GM23338 (cell line): ENCODE measurements at regions not wholly inside any gene's neighbourhood (a gene's known extent, or its start where the extent isn't known, plus 50 kb on each side); places are given as distances from the start of the nearest gene placed in this dataset.

ENCODE experiments used
- ATAC-seq: fragments of 200-7000 bp; cut with Tn5 transposase; 3 replicates; pipeline ENCODE4 v1.9.1; 2020
- DNase-seq: peaks from one replicate; pipeline ENCODE4 v3.0.0-alpha.2; 2015; ENCODE audit warnings: low spot score
- H2AFZ ChIP-seq: fragments of 200-600 bp; sonication (generic); 2 replicates; pipeline ENCODE4 v1.8.0; 2016; ENCODE audit warnings: antibody characterized with exemption, mild to moderate bottlenecking, moderate library complexity
- H3F3A ChIP-seq: fragments of 200-600 bp; sonication (generic); replicated peaks from 2 replicates; pipeline ENCODE4 v1.8.0; 2017; ENCODE audit warnings: antibody characterized with exemption, mixed run types, low read depth
- H3K27ac ChIP-seq: fragments of 200-600 bp; sonication (generic); 2 replicates; pipeline ENCODE4 v1.6.1; 2016; ENCODE audit warnings: low read depth
- H3K27me3 ChIP-seq: fragments of 200-600 bp; sonication (generic); 2 replicates; pipeline ENCODE4 v1.8.0; 2016; ENCODE audit warnings: mild to moderate bottlenecking, mixed run types, moderate library complexity; ENCODE audit not compliant: insufficient read depth
- H3K36me3 ChIP-seq: fragments of 200-600 bp; sonication (generic); 2 replicates; pipeline ENCODE4 v1.8.0; 2016; ENCODE audit warnings: mild to moderate bottlenecking; ENCODE audit not compliant: insufficient read depth
- H3K4me1 ChIP-seq: fragments of 200-600 bp; sonication (generic); 2 replicates; pipeline ENCODE4 v1.8.0; 2016; ENCODE audit warnings: mild to moderate bottlenecking, moderate library complexity; ENCODE audit not compliant: insufficient read depth
- H3K4me2 ChIP-seq: fragments of 200-600 bp; sonication (generic); 2 replicates; pipeline ENCODE4 v1.7.1; 2017; ENCODE audit warnings: mixed run types
- H3K4me3 ChIP-seq: fragments of 200-600 bp; sonication (generic); 2 replicates; pipeline ENCODE4 v1.6.1; 2016; ENCODE audit warnings: mixed run types
- H3K79me2 ChIP-seq: fragments of 200-600 bp; sonication (generic); replicated peaks from 2 replicates; pipeline ENCODE4 v1.8.0; 2017; ENCODE audit warnings: mild to moderate bottlenecking; ENCODE audit not compliant: insufficient read depth
- H3K9me2 ChIP-seq: fragments of 200-600 bp; sonication (generic); 2 replicates; pipeline ENCODE4 v1.8.0; 2017; ENCODE audit not compliant: insufficient read depth
- H4K20me1 ChIP-seq: fragments of 200-600 bp; sonication (generic); replicated peaks from 2 replicates; pipeline ENCODE4 v1.8.0; 2017; ENCODE audit warnings: mild to moderate bottlenecking; ENCODE audit not compliant: insufficient read depth
- H3K27ac Mint-ChIP-seq: 2 replicates; pipeline ENCODE4 v1.8.0; 2020; ENCODE audit warnings: inconsistent platforms, mild to moderate bottlenecking, moderate library complexity, mixed read lengths
- H3K27me3 Mint-ChIP-seq: 3 replicates; pipeline ENCODE4 v1.8.0; 2022; ENCODE audit warnings: low read depth, mild to moderate bottlenecking, moderate library complexity, mixed read lengths, inconsistent platforms; ENCODE audit not compliant: insufficient read depth, poor library complexity
- H3K36me3 Mint-ChIP-seq: 3 replicates; pipeline ENCODE4 v1.8.0; 2021; ENCODE audit warnings: low read depth, mild to moderate bottlenecking, inconsistent platforms, moderate library complexity, mixed read lengths
- H3K4me1 Mint-ChIP-seq: 3 replicates; pipeline ENCODE4 v1.8.0; 2020; ENCODE audit warnings: mild to moderate bottlenecking, inconsistent platforms, mixed read lengths
- H3K4me3 Mint-ChIP-seq: 3 replicates; pipeline ENCODE4 v1.8.0; 2021; ENCODE audit warnings: moderate library complexity, mild to moderate bottlenecking, inconsistent platforms, mixed read lengths
- H3K9me3 Mint-ChIP-seq: 3 replicates; pipeline ENCODE4 v1.8.0; 2020; ENCODE audit warnings: moderate library complexity, mild to moderate bottlenecking, inconsistent platforms, mixed read lengths
- CTCF ChIP-seq, 2 experiments: fragments of 200-600 bp in 1 of 2; sonication (generic) in 1 of 2; conservative IDR thresholded peaks; 2 replicates each; pipeline versions ENCODE4 v1.5.1 to v1.6.1; 2016 to 2017; ENCODE audit warnings: antibody characterized with exemption in 2 of 2, low read depth in 2 of 2, mild to moderate bottlenecking in 2 of 2, moderate library complexity in 1 of 2
- ETS1 ChIP-seq: IDR thresholded peaks from 2 replicates; pipeline ENCODE4 v1.6.1; 2016; ENCODE audit warnings: antibody characterized with exemption
- EZH2 ChIP-seq: fragments of 200-600 bp; sonication (generic); IDR thresholded peaks from one replicate; pipeline ENCODE4 v1.8.0; 2017; ENCODE audit warnings: antibody characterized with exemption, mild to moderate bottlenecking, low read depth; ENCODE audit not compliant: unreplicated experiment
- EZH2phosphoT487 ChIP-seq: fragments of 200-600 bp; sonication (generic); IDR thresholded peaks from one replicate; pipeline ENCODE4 v1.8.1; 2018; ENCODE audit warnings: antibody characterized with exemption; ENCODE audit not compliant: unreplicated experiment
- JUNB ChIP-seq: IDR thresholded peaks from one replicate; pipeline ENCODE4 v1.6.1; 2016; ENCODE audit warnings: antibody characterized with exemption; ENCODE audit not compliant: unreplicated experiment
- NANOG ChIP-seq: IDR thresholded peaks from 2 replicates; pipeline ENCODE4 v1.6.1; 2016; ENCODE audit warnings: antibody characterized with exemption, borderline replicate concordance
- POLR2AphosphoS5 ChIP-seq: IDR thresholded peaks from 2 replicates; pipeline ENCODE4 v1.6.1; 2016; ENCODE audit warnings: antibody characterized with exemption, low read depth
- REST ChIP-seq: IDR thresholded peaks from one replicate; pipeline ENCODE4 v1.6.1; 2018; ENCODE audit warnings: antibody characterized with exemption; ENCODE audit not compliant: unreplicated experiment
- STAT1 ChIP-seq: IDR thresholded peaks from one replicate; pipeline ENCODE4 v1.6.1; 2016; ENCODE audit warnings: antibody characterized with exemption; ENCODE audit not compliant: unreplicated experiment
- ZNF462 ChIP-seq: fragments of 250-450 bp; sonication (Bioruptor Pico); IDR thresholded peaks from 2 replicates; pipeline ENCODE4 v1.5.0; 2020; ENCODE audit warnings: mild to moderate bottlenecking, moderate library complexity

- no peaks in the 10 kb centered on the region for H3K4me1 ChIP-seq
- Mint-ChIP-seq H3K27me3 (peaks cover 1% of the 10 kb centered on the region), H3K27ac (no peak overlapping the region), H3K36me3 (peaks cover 38% of the 10 kb centered on the region), H3K4me3 (no peak overlapping the region), H3K4me1 (no peaks in the 10 kb centered on the region), H3K9me3 (peaks cover 92% of the 10 kb centered on the region)
- H4K20me1 ChIP-seq, result no peaks in the 10 kb centered on the region
- H3K79me2 ChIP-seq, result no peaks in the 10 kb centered on the region
- no peak overlapping the region for H3K4me3 ChIP-seq
- peaks cover 17% of the 10 kb centered on the region; the same call in 1 of the 2 replicates for H3K36me3 ChIP-seq
- H3K27me3 ChIP-seq, result no peaks in the 10 kb centered on the region
- DNase-seq (peak; percentile 22), ATAC-seq (no peak)
- no peak for TF ChIP-seq EZH2phosphoT487
- no peak for TF ChIP-seq STAT1
- TF ChIP-seq POLR2AphosphoS5, result no peak
- 0 out of 2 replicates have a peak, but pooled peaks cover 3% of the 10 kb centered on the region for H3K9me2 ChIP-seq
- H3K27ac ChIP-seq, result no peak overlapping the region
- no peak overlapping the region for H2AFZ ChIP-seq
- H3K4me2 ChIP-seq, result no peak overlapping the region
- no peaks in the 10 kb centered on the region for H3F3A ChIP-seq
These were observed 67.0 kb downstream of the SDR9C7 start for GRCh38 chr12:56867216-56867615.

- Histone ChIP-seq H3F3A (no peaks in the 10 kb centered on the region), H2AFZ (no peak overlapping the region), H3K27me3 (no peaks in the 10 kb centered on the region), H3K4me2 (no peak overlapping the region), H3K27ac (no peak overlapping the region), H3K9me2 (0 out of 2 replicates have a peak, but pooled peaks cover under 1% of the 10 kb centered on the region), H3K4me3 (no peak overlapping the region), H3K79me2 (no peaks in the 10 kb centered on the region), H3K36me3 (peaks cover 20% of the 10 kb centered on the region; the same call in 1 of the 2 replicates), H4K20me1 (no peaks in the 10 kb centered on the region), H3K4me1 (no peaks in the 10 kb centered on the region)
- Mint-ChIP-seq H3K4me1 (no peaks in the 10 kb centered on the region), H3K4me3 (no peak overlapping the region), H3K36me3 (peaks cover 40% of the 10 kb centered on the region), H3K27ac (no peak overlapping the region), H3K27me3 (peaks cover under 1% of the 10 kb centered on the region), H3K9me3 (peaks cover 93% of the 10 kb centered on the region)
- ATAC-seq (no peak), DNase-seq (no peak)
- TF ChIP-seq ZNF462 (CRISPR knock-in tag), result no peak
- no peak for TF ChIP-seq REST
- no peak for TF ChIP-seq EZH2
- TF ChIP-seq NANOG, result no peak
- no peak for TF ChIP-seq POLR2AphosphoS5
- no peak for TF ChIP-seq CTCF (conservative IDR thresholded peaks at IDR 0.05; ENCODE audit: low read depth in 2 of 2)
- no peak for TF ChIP-seq ETS1
- TF ChIP-seq JUNB, result no peak
These were observed 67.7 kb downstream of the SDR9C7 start for GRCh38 chr12:56866493-56866892.
